Stimulated activated CD8-positive, alpha-beta memory T cell treated with anti-CD3 and anti-CD28 coated beads, Interleukin-4, amount 100 ng/mL, for 1 hour (primary cell): ENCODE measurements at regions not wholly inside any gene's neighbourhood (a gene's known extent, or its start where the extent isn't known, plus 50 kb on each side); places are given as distances from the start of the nearest gene placed in this dataset.

ENCODE experiments used
- DNase-seq, 2 donors: peaks; one replicate each; pipeline ENCODE4 v3.0.0-alpha.2; 2020; ENCODE audit warnings: low read depth in 2 of 2, low spot score in 1 of 2

GRCh38 chr18:44125446-44125845 is 555.2 kb upstream of the SETBP1 start:
- no peak for DNase-seq

- DNase-seq: no peak
Observed at GRCh38 chr18:44126598-44126997, 554.1 kb upstream of the SETBP1 start.

- no peak for DNase-seq
Observed at GRCh38 chr18:44128365-44128764, 552.3 kb upstream of the SETBP1 start.

GRCh38 chr18:44130376-44130942 is 550.2 kb upstream of the SETBP1 start:
- no peak for DNase-seq

GRCh38 chr18:44133483-44133882 is 547.2 kb upstream of the SETBP1 start:
- DNase-seq: no peak

- no peak for DNase-seq
Observed at GRCh38 chr18:44134447-44134846, 546.2 kb upstream of the SETBP1 start.

GRCh38 chr18:44135741-44136140 is 544.9 kb upstream of the SETBP1 start:
- DNase-seq: no peak

GRCh38 chr18:44136326-44136725 is 544.4 kb upstream of the SETBP1 start:
- DNase-seq: no peak

GRCh38 chr18:44143072-44143471 is 537.6 kb upstream of the SETBP1 start:
- no peak for DNase-seq

GRCh38 chr18:44149706-44150105 is 531.0 kb upstream of the SETBP1 start:
- no peak for DNase-seq

- DNase-seq: no peak
Observed at GRCh38 chr18:44153981-44154380, 526.7 kb upstream of the SETBP1 start.

- DNase-seq: no peak
Observed at GRCh38 chr18:44156126-44156525, 524.6 kb upstream of the SETBP1 start.

- no peak for DNase-seq
Observed at GRCh38 chr18:44156776-44157335, 523.8 kb upstream of the SETBP1 start.

- DNase-seq: no peak
Observed at GRCh38 chr18:44170208-44170880, 510.3 kb upstream of the SETBP1 start.

GRCh38 chr18:44171301-44171700 is 509.4 kb upstream of the SETBP1 start:
- no peak for DNase-seq

GRCh38 chr18:44175891-44176290 is 504.8 kb upstream of the SETBP1 start:
- no peak for DNase-seq

- DNase-seq: no peak
Observed at GRCh38 chr18:44178476-44178875, 502.2 kb upstream of the SETBP1 start.

- no peak for DNase-seq
Observed at GRCh38 chr18:44179693-44180092, 501.0 kb upstream of the SETBP1 start.

- DNase-seq: no peak
Observed at GRCh38 chr18:44180683-44181082, 500.0 kb upstream of the SETBP1 start.

GRCh38 chr18:44181951-44182747 is 498.5 kb upstream of the SETBP1 start:
- DNase-seq: no peak

GRCh38 chr18:44186001-44186400 is 494.7 kb upstream of the SETBP1 start:
- no peak for DNase-seq

- no peak for DNase-seq
Observed at GRCh38 chr18:44187090-44187489, 493.6 kb upstream of the SETBP1 start.
